Activated T-helper 2 cell treated with anti-CD3 and anti-CD28 coated beads, Interferon-gamma antibody, Interleukin-2, Interleukin-4, amounts not matched to agents 10 μg/mL and 5 μg/mL and 100 μg/mL, durations not matched to agents 14 hours and 24 hours and 36 hours (primary cell): ENCODE measurements at regions not wholly inside any gene's neighbourhood (a gene's known extent, or its start where the extent isn't known, plus 50 kb on each side); places are given as distances from the start of the nearest gene placed in this dataset.

ENCODE experiments used
- DNase-seq: peaks from one replicate; pipeline ENCODE4 v3.0.0; 2021; ENCODE audit warnings: low spot score
- H3K27ac Mint-ChIP-seq: one replicate; pipeline ENCODE4 v1.8.0; 2021; ENCODE audit warnings: mixed read lengths
- H3K27me3 Mint-ChIP-seq: one replicate; pipeline ENCODE4 v1.8.0; 2021; ENCODE audit warnings: low read depth, mixed read lengths
- H3K36me3 Mint-ChIP-seq: one replicate; pipeline ENCODE4 v1.8.0; 2021; ENCODE audit warnings: low read depth, mixed read lengths
- H3K4me1 Mint-ChIP-seq: one replicate; pipeline ENCODE4 v1.8.0; 2021; ENCODE audit warnings: low read depth, mixed read lengths
- H3K4me3 Mint-ChIP-seq: one replicate; pipeline ENCODE4 v1.8.0; 2021; ENCODE audit warnings: low read depth, mild to moderate bottlenecking, moderate library complexity, mixed read lengths
- H3K9me3 Mint-ChIP-seq: one replicate; pipeline ENCODE4 v1.8.0; 2021; ENCODE audit warnings: mixed read lengths
- intact Hi-C: fragments of 100-400 bp; cut with micrococcal nuclease; formaldehyde crosslinking; loops from one replicate; pipeline ENCODE4 v1.15.1; 2023

GRCh38 chr17:14481664-14482063, 180.8 kb downstream of the HS3ST3B1 start:
- no peaks in the 10 kb centered on the region for H3K36me3 Mint-ChIP-seq
- no peaks in the 10 kb centered on the region for H3K9me3 Mint-ChIP-seq
- no peaks in the 10 kb centered on the region for H3K27me3 Mint-ChIP-seq
- intact Hi-C loops, result no loop called here
- no peak overlapping the region for H3K4me3 Mint-ChIP-seq
- no peaks in the 10 kb centered on the region for H3K4me1 Mint-ChIP-seq
- no peak overlapping the region for H3K27ac Mint-ChIP-seq
- DNase-seq, result no peak

GRCh38 chr17:14474591-14474990, 173.7 kb downstream of the HS3ST3B1 start:
- Mint-ChIP-seq H3K4me1 (no peaks in the 10 kb centered on the region), H3K27me3 (no peaks in the 10 kb centered on the region), H3K4me3 (no peak overlapping the region), H3K9me3 (no peaks in the 10 kb centered on the region), H3K27ac (no peak overlapping the region), H3K36me3 (no peaks in the 10 kb centered on the region)
- intact Hi-C loops, result no loop called here
- DNase-seq, result no peak

GRCh38 chr17:14471052-14471451, 170.2 kb downstream of the HS3ST3B1 start:
- H3K27me3 Mint-ChIP-seq, result no peaks in the 10 kb centered on the region
- no peak overlapping the region for H3K27ac Mint-ChIP-seq
- H3K4me1 Mint-ChIP-seq, result no peaks in the 10 kb centered on the region
- H3K9me3 Mint-ChIP-seq, result no peaks in the 10 kb centered on the region
- intact Hi-C loops, result no loop called here
- no peaks in the 10 kb centered on the region for H3K36me3 Mint-ChIP-seq
- no peak overlapping the region for H3K4me3 Mint-ChIP-seq
- no peak for DNase-seq

- H3K36me3 Mint-ChIP-seq, result no peaks in the 10 kb centered on the region
- no peak for DNase-seq
- intact Hi-C loops, result no loop called here
- no peaks in the 10 kb centered on the region for H3K27me3 Mint-ChIP-seq
- no peak overlapping the region for H3K27ac Mint-ChIP-seq
- no peak overlapping the region for H3K4me3 Mint-ChIP-seq
- H3K9me3 Mint-ChIP-seq, result no peaks in the 10 kb centered on the region
- no peaks in the 10 kb centered on the region for H3K4me1 Mint-ChIP-seq
Measured at GRCh38 chr17:14470417-14470816, 169.5 kb downstream of the HS3ST3B1 start.

- Mint-ChIP-seq H3K27ac (no peak overlapping the region), H3K4me3 (no peak overlapping the region), H3K27me3 (no peaks in the 10 kb centered on the region), H3K9me3 (no peaks in the 10 kb centered on the region), H3K36me3 (no peaks in the 10 kb centered on the region), H3K4me1 (no peaks in the 10 kb centered on the region)
- no peak for DNase-seq
- intact Hi-C loops, result no loop called here
Measured at GRCh38 chr17:14469971-14470370, 169.1 kb downstream of the HS3ST3B1 start.

GRCh38 chr17:14468858-14469257, 168.0 kb downstream of the HS3ST3B1 start:
- Mint-ChIP-seq H3K9me3 (no peaks in the 10 kb centered on the region), H3K27ac (no peak overlapping the region), H3K4me1 (no peaks in the 10 kb centered on the region), H3K36me3 (no peaks in the 10 kb centered on the region), H3K4me3 (no peak overlapping the region), H3K27me3 (no peaks in the 10 kb centered on the region)
- intact Hi-C loops, result no loop called here
- DNase-seq, result no peak

GRCh38 chr17:14461227-14461548, 160.3 kb downstream of the HS3ST3B1 start:
- Mint-ChIP-seq H3K9me3 (peaks cover 5% of the 10 kb centered on the region), H3K27me3 (no peaks in the 10 kb centered on the region), H3K36me3 (no peaks in the 10 kb centered on the region), H3K4me3 (no peak overlapping the region), H3K27ac (no peak overlapping the region), H3K4me1 (no peaks in the 10 kb centered on the region)
- DNase-seq, result no peak
- intact Hi-C loops, result no loop called here

GRCh38 chr17:14460516-14461226, 159.8 kb downstream of the HS3ST3B1 start:
- Mint-ChIP-seq H3K4me1 (no peaks in the 10 kb centered on the region), H3K36me3 (no peaks in the 10 kb centered on the region), H3K4me3 (no peak overlapping the region), H3K9me3 (peaks cover 5% of the 10 kb centered on the region), H3K27ac (no peak overlapping the region), H3K27me3 (peaks cover 2% of the 10 kb centered on the region)
- intact Hi-C loops, result no loop called here
- DNase-seq, result no peak

GRCh38 chr17:14459955-14460354, 159.1 kb downstream of the HS3ST3B1 start:
- intact Hi-C loops, result no loop called here
- no peaks in the 10 kb centered on the region for H3K36me3 Mint-ChIP-seq
- DNase-seq, result no peak
- H3K27me3 Mint-ChIP-seq, result peaks cover 2% of the 10 kb centered on the region
- no peak overlapping the region for H3K4me3 Mint-ChIP-seq
- no peaks in the 10 kb centered on the region for H3K4me1 Mint-ChIP-seq
- peaks cover 5% of the 10 kb centered on the region for H3K9me3 Mint-ChIP-seq
- no peak overlapping the region for H3K27ac Mint-ChIP-seq

GRCh38 chr17:14458724-14459123, 157.8 kb downstream of the HS3ST3B1 start:
- DNase-seq, result no peak
- Mint-ChIP-seq H3K9me3 (peaks cover 5% of the 10 kb centered on the region), H3K27ac (no peak overlapping the region), H3K27me3 (peaks cover 2% of the 10 kb centered on the region), H3K36me3 (no peaks in the 10 kb centered on the region), H3K4me1 (no peaks in the 10 kb centered on the region), H3K4me3 (no peak overlapping the region)
- intact Hi-C loops, result no loop called here

GRCh38 chr17:14454746-14455145, 153.9 kb downstream of the HS3ST3B1 start:
- DNase-seq, result no peak
- Mint-ChIP-seq H3K27ac (no peak overlapping the region), H3K36me3 (no peaks in the 10 kb centered on the region), H3K4me1 (no peaks in the 10 kb centered on the region), H3K9me3 (no peaks in the 10 kb centered on the region), H3K27me3 (peaks cover 3% of the 10 kb centered on the region), H3K4me3 (no peak overlapping the region)
- intact Hi-C loops, result no loop called here

GRCh38 chr17:14452856-14453255, 152.0 kb downstream of the HS3ST3B1 start:
- Mint-ChIP-seq H3K36me3 (no peaks in the 10 kb centered on the region), H3K4me3 (no peak overlapping the region), H3K27ac (no peak overlapping the region), H3K9me3 (no peaks in the 10 kb centered on the region), H3K4me1 (no peaks in the 10 kb centered on the region), H3K27me3 (peaks cover 3% of the 10 kb centered on the region)
- DNase-seq, result no peak
- intact Hi-C loops, result no loop called here

- intact Hi-C loops, result no loop called here
- Mint-ChIP-seq H3K4me3 (no peak overlapping the region), H3K27me3 (peaks cover 3% of the 10 kb centered on the region), H3K4me1 (peaks cover 3% of the 10 kb centered on the region), H3K36me3 (no peaks in the 10 kb centered on the region), H3K9me3 (no peaks in the 10 kb centered on the region), H3K27ac (no peak overlapping the region)
- DNase-seq, result no peak
Measured at GRCh38 chr17:14451729-14452191, 150.9 kb downstream of the HS3ST3B1 start.

- DNase-seq, result no peak
- Mint-ChIP-seq H3K9me3 (peaks cover 5% of the 10 kb centered on the region), H3K4me3 (no peak overlapping the region), H3K27me3 (peaks cover 1% of the 10 kb centered on the region), H3K27ac (no peak overlapping the region), H3K36me3 (no peaks in the 10 kb centered on the region), H3K4me1 (peaks cover 11% of the 10 kb centered on the region)
- intact Hi-C loops, result no loop called here
Measured at GRCh38 chr17:14448818-14449217, 147.9 kb downstream of the HS3ST3B1 start.
